Activated gamma-delta T cell treated with Interleukin-2 at 50 U/mL for 16 hours (primary cell): ENCODE measurements at regions not wholly inside any gene's neighbourhood (a gene's known extent, or its start where the extent isn't known, plus 50 kb on each side); places are given as distances from the start of the nearest gene placed in this dataset.

ENCODE experiments used
- DNase-seq: peaks from one replicate; pipeline ENCODE4 v3.0.0-alpha.2; 2020

DNA sequence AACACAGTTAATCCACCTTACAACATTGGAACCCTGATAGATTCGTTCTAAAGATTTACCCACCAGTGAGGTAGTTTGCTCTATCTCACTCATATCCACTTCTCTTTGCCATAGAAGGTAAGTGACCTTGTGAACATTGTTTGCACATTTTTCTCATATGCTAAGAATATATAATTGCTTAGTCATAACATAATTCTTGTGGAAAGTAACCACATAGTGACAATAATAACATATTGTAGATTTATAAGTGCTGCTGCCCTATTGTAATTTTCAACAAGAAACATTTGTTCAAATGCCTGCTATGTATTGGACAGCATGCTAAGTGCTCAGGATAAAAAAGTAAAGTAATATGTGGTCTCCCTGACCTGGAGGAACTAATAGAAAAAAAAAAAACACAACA is 554.2 kb upstream of the KCNMB2 start:
- no peak for DNase-seq

DNA sequence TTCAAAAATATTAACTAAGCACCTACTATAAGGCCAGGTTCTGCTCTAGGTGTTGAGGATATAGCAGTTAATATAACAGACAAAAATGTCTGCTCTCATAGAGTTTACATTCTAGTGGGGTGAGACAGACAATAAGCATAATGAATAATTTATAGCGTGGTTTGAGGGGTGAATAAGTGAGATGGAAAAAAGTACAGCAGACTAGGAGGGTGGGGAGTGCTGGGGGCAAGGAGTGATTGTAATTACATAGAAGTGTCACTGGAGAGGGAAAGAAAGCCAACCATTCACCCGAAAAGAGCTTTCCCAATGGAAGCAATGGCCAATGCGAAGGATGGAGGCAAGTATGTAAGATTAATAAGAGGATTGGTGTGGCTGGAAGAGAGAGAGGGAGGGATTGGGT is 552.9 kb upstream of the KCNMB2 start:
- DNase-seq: no peak

DNA sequence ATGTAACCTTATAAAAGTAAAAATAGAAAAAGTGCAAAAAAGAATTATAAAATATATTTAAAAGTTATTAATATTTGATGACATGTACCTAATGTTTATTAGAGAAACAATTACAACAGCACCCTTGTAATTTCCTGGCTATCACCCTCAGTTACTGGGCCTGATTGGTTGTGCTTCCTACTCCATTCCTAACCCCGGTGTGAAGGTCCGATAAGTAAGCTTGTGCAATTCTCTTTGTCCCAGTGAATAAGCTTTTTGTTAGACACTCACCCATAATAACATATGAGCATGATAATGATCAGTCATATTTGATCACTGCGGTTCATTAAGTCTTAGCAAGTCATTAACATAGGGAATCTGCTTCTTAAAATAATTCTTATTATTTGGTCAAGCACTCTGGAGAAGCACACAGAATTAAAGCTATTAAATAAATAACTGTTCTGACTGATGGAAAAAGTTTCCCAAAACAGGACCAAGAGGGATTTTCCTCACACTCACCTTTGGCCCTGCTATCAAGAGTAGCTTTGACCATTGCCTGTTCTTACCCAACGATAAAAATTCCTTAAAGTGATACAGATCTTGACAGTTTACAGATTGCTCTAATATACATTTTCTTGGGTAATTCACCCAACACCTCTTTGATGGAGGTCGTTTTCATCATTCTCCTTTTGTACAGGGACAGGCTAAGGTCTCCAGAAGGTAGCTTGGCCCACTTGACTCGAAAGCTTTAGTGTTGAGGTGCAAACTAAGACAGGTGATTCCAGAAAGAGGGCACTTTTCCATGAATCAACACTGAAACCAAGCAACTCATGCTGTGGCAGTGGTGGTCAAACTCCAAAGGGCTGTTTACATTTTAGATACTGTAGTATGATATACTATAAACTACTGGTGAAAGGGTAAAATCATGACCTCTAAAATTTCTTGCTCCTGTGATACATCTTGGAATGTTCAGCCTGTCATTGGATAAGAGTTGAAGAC is 543.0 kb upstream of the KCNMB2 start:
- DNase-seq: no peak

DNA sequence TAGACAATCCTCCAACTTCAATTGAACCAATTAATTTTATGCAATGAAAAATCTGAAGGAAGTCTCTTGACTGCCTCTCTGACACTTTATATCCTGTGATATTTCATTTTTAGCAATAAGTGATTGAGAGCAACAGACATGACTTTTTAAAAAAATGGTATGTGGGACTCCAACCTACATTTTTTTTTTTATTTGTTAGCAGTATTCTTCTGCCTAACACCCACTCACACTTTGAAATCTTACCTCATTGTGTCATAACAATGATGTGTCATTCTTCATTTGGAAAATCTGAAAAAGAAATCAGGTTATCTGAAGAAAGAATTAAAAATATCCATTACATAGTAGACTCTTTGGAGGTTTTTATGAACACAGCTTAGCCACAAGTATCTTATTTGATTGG is 541.3 kb upstream of the KCNMB2 start:
- no peak for DNase-seq

DNA sequence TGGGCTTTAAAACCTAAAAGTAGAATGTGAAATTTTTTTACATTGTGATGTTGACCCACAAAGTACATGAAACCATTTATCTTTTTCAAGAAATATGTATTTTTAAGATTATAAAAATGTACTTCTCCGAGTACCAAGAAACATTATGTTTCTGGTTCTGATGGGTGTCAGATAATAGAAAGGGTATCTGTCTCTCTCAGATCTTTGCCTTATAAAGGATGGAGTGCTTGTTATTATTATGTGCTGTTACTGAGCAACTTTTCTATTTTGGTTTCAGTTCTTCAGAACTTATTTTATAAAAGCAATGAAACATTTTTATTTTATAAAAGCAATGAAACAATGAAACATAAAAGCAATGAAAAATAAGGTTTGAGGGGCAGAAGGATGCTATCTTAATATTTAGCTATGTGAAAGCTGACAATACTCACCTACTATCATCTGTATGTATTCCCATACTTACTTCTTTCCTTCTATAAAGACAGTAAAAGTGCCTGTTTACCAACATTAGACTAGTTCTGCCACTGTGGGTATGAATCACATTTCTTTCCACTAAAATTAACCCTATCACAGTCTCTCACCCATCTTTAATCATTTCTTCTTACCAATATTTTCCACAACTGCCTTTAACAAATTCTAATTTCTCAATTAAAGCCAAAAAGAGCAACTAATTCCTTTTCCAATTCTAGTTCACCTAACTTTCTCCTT is 540.7 kb upstream of the KCNMB2 start:
- DNase-seq: no peak

DNA sequence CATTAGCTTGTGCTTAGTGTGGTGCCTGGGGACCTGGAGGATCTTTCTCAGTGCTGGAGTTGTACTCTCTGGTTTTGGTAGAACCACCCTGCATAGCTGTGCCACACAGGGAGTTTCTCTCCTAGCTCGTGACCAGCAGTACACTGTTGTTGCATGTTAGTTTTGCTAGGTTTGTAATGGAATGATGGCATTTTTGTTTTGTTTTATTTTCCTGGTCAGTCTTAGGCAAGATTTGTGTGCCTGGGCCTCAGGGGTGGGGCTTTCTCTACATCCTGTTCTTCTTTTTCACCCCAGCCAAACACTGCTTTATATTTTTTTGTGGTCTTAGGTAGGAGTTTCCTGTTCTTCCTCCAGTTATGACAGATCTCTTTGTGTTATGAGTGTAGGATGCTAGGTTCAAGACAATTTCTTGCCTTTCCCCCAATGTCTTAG is 534.5 kb upstream of the KCNMB2 start:
- no peak for DNase-seq

DNA sequence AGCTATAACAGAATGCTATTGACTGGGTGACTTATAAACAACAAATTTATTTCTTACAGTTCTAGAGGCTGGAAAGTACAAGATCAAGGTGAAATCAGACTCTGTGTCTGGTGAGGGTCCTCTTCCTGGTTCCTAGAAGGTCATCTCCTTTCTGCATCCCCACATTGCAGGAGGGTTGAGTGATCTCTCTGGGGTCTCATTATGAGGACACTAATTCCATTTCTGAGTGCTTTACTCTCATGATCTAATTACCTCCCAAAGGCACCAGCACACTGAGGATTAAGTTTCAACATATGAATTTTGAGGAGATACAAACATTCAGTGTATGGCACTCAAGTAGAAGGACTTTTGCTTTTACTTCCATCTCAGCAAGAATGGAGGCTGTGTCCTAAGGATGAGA is 534.1 kb upstream of the KCNMB2 start:
- DNase-seq: no peak

DNA sequence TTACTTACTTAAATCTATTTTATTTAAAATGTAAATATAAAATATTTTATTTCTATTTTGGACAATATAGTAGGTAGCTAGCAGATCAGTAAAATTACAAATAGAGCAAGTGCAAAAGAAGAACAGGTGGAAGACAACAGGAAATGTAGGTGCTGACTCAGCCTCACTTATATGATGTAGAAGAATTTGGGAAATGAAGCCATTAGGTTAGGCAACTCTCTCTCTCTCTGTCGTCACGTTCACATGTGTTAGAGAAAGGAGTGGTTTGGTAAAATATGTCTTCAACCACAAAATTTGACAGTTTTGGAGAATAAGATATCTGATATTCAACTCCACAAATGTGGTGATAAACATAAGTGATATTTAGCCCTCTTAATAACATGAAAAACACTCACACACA is 532.5 kb upstream of the KCNMB2 start:
- DNase-seq: no peak

DNA sequence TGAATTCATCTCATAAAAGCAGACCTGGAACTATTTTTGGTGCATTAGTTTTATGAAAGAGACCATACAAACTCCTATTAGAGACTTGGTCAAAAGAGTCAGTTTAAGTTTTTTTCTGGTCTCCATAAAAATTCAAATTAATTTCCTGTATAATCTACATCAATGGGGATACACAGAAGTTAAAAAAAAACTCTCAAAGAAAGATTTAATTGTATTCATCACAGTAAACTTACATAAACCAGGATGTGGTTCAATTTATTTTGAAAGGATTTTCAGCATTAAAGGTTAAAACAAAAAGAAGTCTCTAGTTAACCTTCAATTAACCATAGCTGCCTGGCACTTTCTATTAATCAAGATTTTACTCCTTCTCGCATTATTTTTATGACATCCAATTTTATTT is 530.3 kb upstream of the KCNMB2 start:
- no peak for DNase-seq

DNA sequence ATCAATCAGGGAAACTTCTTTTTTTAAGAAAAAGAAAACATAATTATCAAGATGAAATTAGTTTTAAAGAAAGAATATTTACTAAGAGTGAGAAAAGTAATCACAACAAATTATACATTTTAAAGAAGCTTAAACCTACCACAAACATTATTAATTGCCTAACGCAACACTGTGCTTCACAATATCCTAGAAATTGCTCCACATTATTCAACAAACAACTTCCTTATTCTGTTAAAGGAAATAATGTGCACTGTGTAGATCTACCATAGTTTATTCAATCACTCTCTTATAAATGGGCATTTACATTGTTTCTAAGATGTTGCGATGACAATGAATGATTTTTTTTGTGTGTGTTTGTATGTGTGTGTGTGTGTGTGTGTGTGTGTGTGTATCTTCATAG is 525.9 kb upstream of the KCNMB2 start:
- no peak for DNase-seq

DNA sequence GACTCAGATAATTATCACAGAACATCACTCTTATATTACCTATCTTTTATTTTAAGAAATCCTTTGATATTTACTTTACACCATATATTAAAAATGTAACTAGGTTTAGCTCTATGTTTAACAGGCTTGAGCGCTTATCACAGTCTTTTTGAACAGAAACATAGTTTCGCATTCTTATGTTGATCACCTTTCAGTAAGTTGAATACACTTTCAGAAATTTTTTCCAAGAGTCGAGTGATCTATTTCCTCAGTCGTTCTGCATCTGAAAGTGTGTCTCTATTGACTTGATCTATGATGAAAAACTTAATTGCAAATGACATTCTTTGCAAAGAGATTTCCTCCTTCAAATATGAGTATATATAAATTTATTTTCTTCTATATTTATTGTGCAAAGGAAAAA is 516.6 kb upstream of the KCNMB2 start:
- no peak for DNase-seq

DNA sequence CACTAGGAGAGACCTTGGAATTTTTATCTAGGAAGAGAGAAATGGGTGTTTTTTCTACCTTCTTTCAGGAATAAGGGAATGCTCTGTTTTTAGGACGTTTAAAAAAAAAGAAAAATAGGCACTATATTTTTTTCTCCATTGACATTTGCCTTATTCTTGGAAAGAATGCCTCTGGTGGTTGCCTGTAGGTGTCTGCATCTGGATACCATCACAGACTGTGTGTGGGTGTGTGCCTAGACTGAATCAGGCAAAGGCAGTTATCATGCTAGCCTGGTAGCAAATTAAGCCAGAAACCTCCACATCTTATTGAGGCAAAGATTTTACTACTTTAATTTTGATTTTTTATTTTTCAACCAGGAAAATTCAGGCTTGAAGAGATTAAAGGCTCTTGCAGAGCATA is 513.6 kb upstream of the KCNMB2 start:
- DNase-seq: no peak

DNA sequence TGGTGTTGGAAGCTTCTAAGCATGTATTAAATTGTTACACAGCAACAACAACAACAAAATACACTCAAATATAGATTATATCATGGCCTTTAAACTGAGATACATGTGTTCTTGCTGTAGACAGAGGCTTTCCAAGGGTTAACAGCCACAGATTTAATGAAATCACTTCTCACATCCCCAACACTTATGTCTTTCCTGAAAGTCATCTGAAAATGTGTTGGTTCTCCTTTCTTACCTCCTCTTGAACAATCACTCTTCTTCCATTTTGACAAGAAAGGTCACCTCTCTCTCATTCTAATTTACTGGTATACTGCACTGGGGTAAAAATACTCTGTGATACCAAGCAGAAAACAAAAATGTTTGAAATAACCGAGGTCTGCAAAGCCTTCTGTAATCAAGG is 507.3 kb upstream of the KCNMB2 start:
- no peak for DNase-seq

DNA sequence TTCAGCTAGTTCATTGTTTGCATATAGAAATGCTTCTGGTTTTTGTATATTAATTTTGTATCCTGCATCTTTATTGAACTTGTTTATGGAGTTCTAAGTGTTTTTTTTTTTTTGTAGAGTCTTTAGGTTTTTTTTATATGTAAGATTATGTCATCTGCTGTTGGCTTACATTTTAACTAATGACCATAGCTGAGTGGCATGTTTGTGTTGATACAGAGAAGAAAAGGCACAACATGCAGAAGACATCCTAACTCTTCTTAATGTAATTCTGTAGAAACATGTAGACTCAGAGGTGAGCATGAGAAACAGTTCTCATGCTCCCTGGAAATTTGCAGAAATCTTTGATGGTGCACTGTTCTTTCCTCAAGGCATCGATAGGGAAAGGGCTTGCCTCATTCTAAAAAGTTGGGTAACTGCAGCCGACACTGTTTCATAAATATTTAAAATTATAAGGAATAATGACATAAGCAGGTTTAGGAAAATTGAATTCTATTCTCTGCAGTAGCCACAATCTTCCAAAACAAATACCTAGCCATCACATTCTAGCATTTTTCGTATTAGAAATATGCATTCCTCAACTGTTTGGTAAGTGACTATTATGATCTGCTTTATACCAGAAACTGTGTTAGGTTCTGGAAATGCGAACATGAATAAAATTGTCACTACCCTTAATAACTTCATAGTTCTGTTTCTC is 499.6 kb upstream of the KCNMB2 start:
- no peak for DNase-seq

DNA sequence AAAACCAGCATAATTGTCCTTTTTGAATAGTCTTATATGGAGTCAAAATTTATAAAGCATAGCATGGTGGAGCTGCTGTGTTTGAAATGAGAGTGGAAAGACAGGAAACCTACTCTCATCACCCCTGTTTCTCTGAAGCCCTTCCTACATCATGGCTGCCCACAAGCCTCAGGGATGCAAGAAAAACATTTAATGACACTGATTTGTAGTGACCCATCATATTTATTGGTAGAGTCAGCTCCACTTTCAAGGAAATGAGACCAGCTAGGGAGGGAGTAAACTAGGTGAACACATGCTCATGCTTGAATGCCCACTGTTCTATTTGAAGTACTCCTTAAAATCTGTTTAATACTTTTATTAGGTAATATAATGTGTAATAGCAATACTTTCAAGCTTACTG is 494.3 kb upstream of the KCNMB2 start:
- DNase-seq: no peak

DNA sequence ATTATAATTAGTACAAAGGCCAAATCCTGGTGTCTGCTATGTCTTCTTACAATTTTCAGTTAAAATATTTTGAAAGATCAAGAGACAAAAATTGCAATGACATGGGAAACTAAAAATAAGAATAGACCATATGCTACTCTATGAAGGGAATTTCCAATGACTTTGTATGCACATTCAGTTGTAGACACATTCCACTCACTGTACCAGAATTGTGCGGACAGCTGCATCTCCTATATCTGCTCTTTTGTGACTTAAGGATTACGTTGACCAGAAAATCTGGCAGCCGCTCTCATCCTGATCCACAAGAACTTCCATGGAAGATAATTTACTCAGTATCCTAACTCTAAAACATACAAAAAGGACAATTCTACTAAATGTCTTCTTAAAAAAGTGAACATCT is 493.9 kb upstream of the KCNMB2 start:
- DNase-seq: no peak

DNA sequence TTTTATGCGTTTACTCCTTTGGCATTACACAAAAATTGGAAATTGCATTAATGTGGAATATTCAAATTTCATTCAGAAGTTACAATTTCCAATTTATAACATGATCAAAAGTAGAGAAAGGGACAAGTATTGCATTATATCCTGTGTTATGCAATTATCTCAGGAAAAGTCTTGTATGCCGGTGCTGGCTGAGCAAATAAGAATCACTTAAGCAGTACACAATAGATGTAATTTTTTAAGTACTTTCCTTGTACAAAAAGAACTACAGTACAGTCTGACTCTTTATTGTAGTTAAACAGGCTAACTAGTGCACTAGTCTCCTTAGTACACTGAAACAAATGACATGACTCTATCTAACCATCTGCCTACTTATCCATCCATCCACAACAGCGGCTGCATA is 493.2 kb upstream of the KCNMB2 start:
- no peak for DNase-seq

DNA sequence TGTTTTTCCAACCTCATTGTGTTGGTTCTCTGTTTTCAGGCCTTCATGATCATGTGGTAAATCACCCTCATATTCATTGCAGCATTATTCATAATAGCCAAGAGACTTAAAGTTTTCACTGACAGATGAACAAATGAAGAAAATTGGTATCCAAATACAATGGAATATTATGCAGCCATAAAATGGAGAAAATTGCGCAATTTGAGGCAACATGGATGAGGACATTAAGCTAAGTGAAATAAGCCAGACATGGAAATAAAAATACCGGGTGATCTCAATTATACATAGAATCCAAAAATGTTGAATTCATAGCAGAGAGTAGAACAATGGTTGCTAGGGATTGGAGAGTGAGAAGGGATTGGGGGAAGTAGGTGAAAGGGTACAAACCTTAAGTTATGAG is 491.9 kb upstream of the KCNMB2 start:
- no peak for DNase-seq

DNA sequence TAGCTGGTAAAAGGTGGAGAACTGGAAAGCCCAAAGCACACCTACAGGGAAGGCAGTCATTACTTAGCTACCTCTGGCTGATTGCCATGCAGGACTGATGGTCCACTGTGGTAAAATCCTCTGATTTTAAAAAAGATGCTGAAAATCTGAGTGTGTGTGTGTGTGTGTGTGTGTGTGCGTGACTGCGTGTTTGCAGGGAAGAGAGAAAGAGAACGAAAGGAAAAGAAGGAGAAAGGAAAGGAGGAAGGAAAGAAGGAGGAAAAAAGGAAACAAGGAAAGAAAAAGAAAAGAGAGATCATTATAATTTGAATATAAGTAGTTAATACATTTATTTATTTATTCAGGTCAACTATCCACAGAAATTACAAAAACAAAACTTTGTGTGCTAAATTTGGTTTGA is 488.7 kb upstream of the KCNMB2 start:
- DNase-seq: no peak

DNA sequence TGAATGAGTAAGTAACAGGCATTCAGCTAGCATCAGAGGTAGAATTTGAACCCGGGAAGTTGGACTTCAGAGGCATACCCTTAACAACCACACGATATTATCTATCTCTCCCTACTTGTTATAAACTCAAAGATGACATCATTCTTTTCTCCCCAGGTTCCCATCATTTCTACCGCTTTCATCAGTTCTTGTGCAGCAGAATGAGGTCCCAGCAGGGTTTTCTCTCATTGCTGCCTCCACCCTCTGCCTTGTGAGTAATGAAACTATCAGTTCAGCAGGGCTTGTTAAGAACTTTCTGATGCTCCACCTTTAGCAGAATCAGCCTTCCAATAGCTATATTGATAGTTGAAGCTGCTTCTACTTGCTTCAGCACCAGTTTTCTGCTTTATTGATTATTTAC is 487.5 kb upstream of the KCNMB2 start:
- DNase-seq: no peak

DNA sequence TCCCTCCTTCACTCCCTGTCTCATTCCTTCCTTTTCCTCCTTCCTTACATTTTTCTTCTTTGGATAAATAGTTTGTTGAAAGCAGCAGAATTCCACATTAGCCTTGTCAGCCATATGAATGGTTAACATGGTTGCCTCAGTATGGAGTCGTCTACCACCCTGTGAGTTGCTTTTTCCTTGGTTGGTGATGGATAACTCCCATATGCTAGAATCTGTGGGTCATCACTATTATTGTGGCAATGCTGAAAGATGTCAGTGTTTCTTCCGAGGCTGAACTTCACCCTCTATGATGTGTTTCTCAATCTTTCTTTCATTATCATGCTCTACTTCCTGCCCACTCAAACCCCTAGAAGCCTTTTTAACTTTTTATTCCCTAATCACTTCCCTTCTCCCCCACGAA is 481.8 kb upstream of the KCNMB2 start:
- DNase-seq: no peak

DNA sequence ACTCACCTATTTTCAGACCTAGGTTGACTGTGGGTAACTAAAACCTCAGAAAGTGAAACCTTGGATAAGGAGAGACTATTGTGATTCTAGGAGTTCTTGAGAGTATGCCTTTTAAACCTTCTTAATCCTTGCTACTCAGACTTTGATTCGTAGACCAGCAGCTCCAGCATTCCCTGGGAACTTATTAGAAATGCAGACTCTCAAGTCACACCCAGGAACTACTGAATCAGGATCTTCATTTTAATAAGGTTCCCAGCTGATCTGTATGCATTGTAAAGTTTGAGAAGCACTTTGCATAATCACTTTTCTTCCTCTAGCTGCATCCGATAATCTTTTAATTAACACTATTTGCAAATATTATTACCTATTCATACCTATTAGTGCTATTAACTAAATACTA is 480.3 kb upstream of the KCNMB2 start:
- no peak for DNase-seq

DNA sequence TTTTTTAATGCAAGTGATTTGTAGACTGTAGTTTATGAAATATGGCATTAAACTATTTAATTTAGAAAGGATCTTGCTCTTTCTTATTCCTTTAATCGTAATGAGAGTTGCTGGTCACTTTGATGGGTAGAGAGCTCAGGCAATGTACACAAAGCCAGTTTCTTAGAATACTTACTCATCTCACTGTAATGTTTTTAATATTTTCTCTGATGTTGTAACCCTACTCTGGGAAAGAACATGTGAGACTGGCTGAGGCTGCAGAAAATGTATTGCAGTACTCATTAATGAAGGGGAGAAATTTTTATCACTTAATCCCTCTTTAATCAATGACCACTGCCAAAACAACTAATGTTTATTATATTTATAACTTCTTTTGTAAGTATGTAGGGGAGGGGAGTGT is 479.4 kb upstream of the KCNMB2 start:
- no peak for DNase-seq

DNA sequence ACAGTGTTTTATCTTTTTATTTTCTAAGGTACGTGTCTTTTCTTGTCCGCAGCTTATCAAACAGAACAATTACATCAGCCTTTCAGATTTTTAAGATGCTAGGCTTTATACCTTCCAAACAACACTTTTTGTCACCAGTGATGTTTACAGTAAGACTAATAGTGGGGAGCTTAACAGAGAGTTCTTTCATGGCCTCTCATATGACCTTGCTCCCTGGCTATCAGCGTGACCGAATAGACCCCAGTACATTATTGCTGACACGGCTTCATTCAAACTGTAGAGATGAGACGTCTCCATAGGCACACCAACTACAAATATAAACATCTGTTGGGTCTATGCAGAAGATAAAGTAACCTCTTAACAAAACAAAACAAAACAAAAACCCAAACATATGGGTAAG is 477.6 kb upstream of the KCNMB2 start:
- DNase-seq: no peak
